ENCODE measurements at regions not wholly inside any gene's neighbourhood (a gene's known extent, or its start where the extent isn't known, plus 50 kb on each side); places are given as distances from the start of the nearest gene placed in this dataset.

- Histone ChIP-seq H3K9me3 (no peaks in the 10 kb centered on the region), H3K27ac (no peak overlapping the region), H3K27me3 (no peaks in the 10 kb centered on the region), H3K36me3 (no peaks in the 10 kb centered on the region), H3K4me1 (no peaks in the 10 kb centered on the region), H3K4me3 (no peak overlapping the region)
- TF ChIP-seq POLR2A (IDR thresholded peaks at IDR 0.05) = no peak
- no peak for TF ChIP-seq CTCF (IDR thresholded peaks at IDR 0.05)
- DNase-seq = no peak
Measured at GRCh38 chr3:106332129-106332528, 463.3 kb upstream of the CBLB start.

GRCh38 chr3:106332884-106333283 lies 464.1 kb upstream of the CBLB start:
- H3K36me3 ChIP-seq = no peaks in the 10 kb centered on the region
- TF ChIP-seq CTCF (IDR thresholded peaks at IDR 0.05) (no peak), POLR2A (IDR thresholded peaks at IDR 0.05) (no peak)
- no peak overlapping the region for H3K4me3 ChIP-seq
- H3K4me1 ChIP-seq = no peaks in the 10 kb centered on the region
- no peaks in the 10 kb centered on the region for H3K27me3 ChIP-seq
- H3K9me3 ChIP-seq = no peaks in the 10 kb centered on the region
- no peak overlapping the region for H3K27ac ChIP-seq
- DNase-seq = no peak

DNA sequence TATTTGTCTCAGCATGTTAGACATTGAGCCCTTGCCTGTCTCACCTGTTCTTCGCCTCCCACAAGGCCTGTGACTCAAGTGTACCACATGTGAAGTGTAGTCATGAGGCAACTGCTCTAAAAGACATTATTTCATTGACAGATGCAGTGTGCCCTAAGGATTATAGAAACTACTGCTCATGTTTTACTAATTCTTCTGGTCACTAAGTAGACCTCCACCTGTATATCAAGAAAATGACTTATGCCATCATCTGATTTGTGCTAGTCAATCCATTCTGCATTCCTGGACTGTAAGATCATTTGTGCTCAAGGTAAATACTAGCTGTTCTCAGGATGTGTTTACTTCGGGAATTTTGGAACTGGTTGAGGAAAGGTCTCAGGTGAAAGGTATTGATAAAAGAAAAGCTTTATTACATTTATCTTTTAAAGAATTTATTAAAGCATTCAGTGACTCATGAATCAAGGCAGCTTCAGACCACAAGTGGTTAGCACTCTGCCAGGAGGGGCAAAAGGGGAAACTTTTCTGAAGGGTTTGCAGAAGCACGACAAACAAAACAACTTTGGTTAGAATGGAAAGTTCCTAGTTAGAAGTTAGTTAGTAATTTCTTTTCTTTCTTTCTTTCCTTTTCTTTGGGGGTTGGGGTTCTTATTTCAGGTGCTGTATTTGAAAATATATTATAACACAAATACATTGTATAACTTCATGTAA lies 465.3 kb upstream of the CBLB start:
- Histone ChIP-seq H3K36me3 (no peaks in the 10 kb centered on the region), H3K4me3 (no peak overlapping the region)
- DNase-seq = no peak

GRCh38 chr3:106336619-106337018 lies 467.8 kb upstream of the CBLB start:
- Histone ChIP-seq H3K4me3 (no peak overlapping the region), H3K9me3 (no peaks in the 10 kb centered on the region), H3K4me1 (no peaks in the 10 kb centered on the region), H3K27ac (no peak overlapping the region), H3K27me3 (no peaks in the 10 kb centered on the region), H3K36me3 (no peaks in the 10 kb centered on the region)
- TF ChIP-seq CTCF (IDR thresholded peaks at IDR 0.05) = no peak
- no peak for DNase-seq

More for the DNA sequence above, 465.3 kb upstream of the CBLB start:
- no peaks in the 10 kb centered on the region for H3K27me3 ChIP-seq
- H3K9me3 ChIP-seq = no peaks in the 10 kb centered on the region
- no peak for TF ChIP-seq POLR2A (IDR thresholded peaks at IDR 0.05)
- TF ChIP-seq CTCF (IDR thresholded peaks at IDR 0.05) = no peak
- H3K27ac ChIP-seq = no peak overlapping the region
- H3K4me1 ChIP-seq = no peaks in the 10 kb centered on the region

- no peaks in the 10 kb centered on the region for H3K36me3 ChIP-seq
- H3K9me3 ChIP-seq = no peaks in the 10 kb centered on the region
- no peaks in the 10 kb centered on the region for H3K4me1 ChIP-seq
- no peak overlapping the region for H3K4me3 ChIP-seq
- no peak for DNase-seq
- H3K27me3 ChIP-seq = no peaks in the 10 kb centered on the region
- no peak overlapping the region for H3K27ac ChIP-seq
- no peak for TF ChIP-seq CTCF (IDR thresholded peaks at IDR 0.05)
- TF ChIP-seq POLR2A (IDR thresholded peaks at IDR 0.05) = no peak
Measured at GRCh38 chr3:106337116-106337515, 468.3 kb upstream of the CBLB start.

Data from Peyer's patch (tissue), 4 donors.